DMS53 (cell line): ENCODE measurements at regions not wholly inside any gene's neighbourhood (a gene's known extent, or its start where the extent isn't known, plus 50 kb on each side); places are given as distances from the start of the nearest gene placed in this dataset.
"Not testable (repeated sequence)": the region's sequence is repeated elsewhere in the genome, so short reads cannot be mapped to it uniquely, and the experiment has no call there.

Experiments used
- DNase-seq: peaks from one replicate; lab custom pipeline; 2025; lab: John Stamatoyannopoulos, UW

GRCh38 chr12:28689398-28690175, 459.5 kb upstream of the FAR2 start:
- no peak for DNase-seq

GRCh38 chr12:28693565-28694219, 455.4 kb upstream of the FAR2 start:
- no peak for DNase-seq

GRCh38 chr12:28698553-28698952, 450.5 kb upstream of the FAR2 start:
- DNase-seq, result no peak

GRCh38 chr12:28699029-28699428, 450.0 kb upstream of the FAR2 start:
- DNase-seq, result no peak

- DNase-seq, result no peak
These were observed 448.9 kb upstream of the FAR2 start for GRCh38 chr12:28700161-28700560.

- DNase-seq, result no peak
These were observed 444.5 kb upstream of the FAR2 start for GRCh38 chr12:28704477-28705169.

- DNase-seq, result no peak
These were observed 440.1 kb upstream of the FAR2 start for GRCh38 chr12:28708918-28709371.

GRCh38 chr12:28709986-28710685, 438.9 kb upstream of the FAR2 start:
- DNase-seq, result peak; percentile 16

- no peak for DNase-seq
These were observed 438.2 kb upstream of the FAR2 start for GRCh38 chr12:28710882-28711281.

- no peak for DNase-seq
These were observed 437.7 kb upstream of the FAR2 start for GRCh38 chr12:28711421-28711820.

- DNase-seq, result peak; percentile 25
These were observed 406.3 kb upstream of the FAR2 start for GRCh38 chr12:28742791-28743190.

- DNase-seq, result no peak
These were observed 402.2 kb upstream of the FAR2 start for GRCh38 chr12:28746734-28747325.

GRCh38 chr12:28750946-28751685, 398.0 kb upstream of the FAR2 start:
- no peak for DNase-seq

GRCh38 chr12:28755027-28755426, 394.1 kb upstream of the FAR2 start:
- no peak for DNase-seq

- peak; percentile 99 for DNase-seq
These were observed 389.7 kb upstream of the FAR2 start for GRCh38 chr12:28759333-28759732.

GRCh38 chr12:28760040-28760903, 388.8 kb upstream of the FAR2 start:
- peak; percentile 90 for DNase-seq

- DNase-seq, result not testable (repeated sequence)
These were observed 387.2 kb upstream of the FAR2 start for GRCh38 chr12:28761897-28762296.

- no peak for DNase-seq
These were observed 382.7 kb upstream of the FAR2 start for GRCh38 chr12:28766398-28766797.

- no peak for DNase-seq
These were observed 381.2 kb upstream of the FAR2 start for GRCh38 chr12:28767836-28768348.

GRCh38 chr12:28770322-28770721, 378.8 kb upstream of the FAR2 start:
- no peak for DNase-seq
